ENCODE measurements at regions not wholly inside any gene's neighbourhood (a gene's known extent, or its start where the extent isn't known, plus 50 kb on each side); places are given as distances from the start of the nearest gene placed in this dataset.

DNA sequence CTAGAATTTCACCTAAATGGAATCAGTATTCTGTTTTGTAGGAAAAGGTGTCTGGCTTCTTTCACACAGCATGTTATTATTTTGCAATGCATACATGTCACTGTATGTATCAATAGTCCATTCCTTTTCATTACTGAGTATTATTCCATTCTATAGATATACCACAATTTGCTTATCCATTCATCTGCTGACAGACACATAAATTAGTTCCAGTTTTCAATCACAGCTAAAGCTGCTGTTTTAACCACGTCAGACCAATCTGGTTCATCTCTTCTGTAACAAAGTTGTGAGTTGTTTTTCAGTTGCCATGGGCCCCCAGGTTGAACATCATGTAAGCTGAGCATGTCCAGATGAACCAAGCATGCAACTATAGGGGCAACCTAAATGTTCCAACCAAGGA, 282.1 kb upstream of the MKLN1 start:
- H3K36me3 Mint-ChIP-seq (ENCODE audit: insufficient read depth, unreplicated experiment), result no peaks in the 10 kb centered on the region
- Histone ChIP-seq H3K27me3 (replicated peaks; ENCODE audit: control insufficient read depth, insufficient read depth, low read length) (no peaks in the 10 kb centered on the region), H3K9me3 (no peaks in the 10 kb centered on the region), H3K4me3 (ENCODE audit: low read depth, low read length) (no peak overlapping the region), H3K36me3 (ENCODE audit: control insufficient read depth, insufficient read depth, low read length) (no peaks in the 10 kb centered on the region), H3K4me1 (no peaks in the 10 kb centered on the region)
- H3K4me3 Mint-ChIP-seq (ENCODE audit: unreplicated experiment), result no peak overlapping the region
- no peaks in the 10 kb centered on the region for H3K27me3 Mint-ChIP-seq (ENCODE audit: insufficient read depth, unreplicated experiment)
- CTCF ChIA-PET, result interaction anchor here (0.7 kb wide), 1 partner anchor 14 kb away, joined by 9 read pairs; no protein-coding TSS in a partner anchor
- intact Hi-C loops (cut with micrococcal nuclease; ENCODE audit: unreplicated experiment), result no loop called here
- H3K9me3 Mint-ChIP-seq (ENCODE audit: unreplicated experiment), result no peaks in the 10 kb centered on the region
- TF ChIP-seq, protein P1, sequence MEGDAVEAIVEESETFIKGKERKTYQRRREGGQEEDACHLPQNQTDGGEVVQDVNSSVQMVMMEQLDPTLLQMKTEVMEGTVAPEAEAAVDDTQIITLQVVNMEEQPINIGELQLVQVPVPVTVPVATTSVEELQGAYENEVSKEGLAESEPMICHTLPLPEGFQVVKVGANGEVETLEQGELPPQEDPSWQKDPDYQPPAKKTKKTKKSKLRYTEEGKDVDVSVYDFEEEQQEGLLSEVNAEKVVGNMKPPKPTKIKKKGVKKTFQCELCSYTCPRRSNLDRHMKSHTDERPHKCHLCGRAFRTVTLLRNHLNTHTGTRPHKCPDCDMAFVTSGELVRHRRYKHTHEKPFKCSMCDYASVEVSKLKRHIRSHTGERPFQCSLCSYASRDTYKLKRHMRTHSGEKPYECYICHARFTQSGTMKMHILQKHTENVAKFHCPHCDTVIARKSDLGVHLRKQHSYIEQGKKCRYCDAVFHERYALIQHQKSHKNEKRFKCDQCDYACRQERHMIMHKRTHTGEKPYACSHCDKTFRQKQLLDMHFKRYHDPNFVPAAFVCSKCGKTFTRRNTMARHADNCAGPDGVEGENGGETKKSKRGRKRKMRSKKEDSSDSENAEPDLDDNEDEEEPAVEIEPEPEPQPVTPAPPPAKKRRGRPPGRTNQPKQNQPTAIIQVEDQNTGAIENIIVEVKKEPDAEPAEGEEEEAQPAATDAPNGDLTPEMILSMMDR (IDR thresholded peaks at IDR 0.05; ENCODE audit: insufficient read depth in 1 of 2, low read depth in 1 of 2, low read length in 1 of 2, severe bottlenecking in 1 of 2, unreplicated experiment in 1 of 2), result no peak
- no TSS peak for BruUV-seq (replicated peaks)
- POLR2A ChIA-PET, result no interaction called here
- peaks cover 1% of the 10 kb centered on the region for H3K4me1 Mint-ChIP-seq (ENCODE audit: low read depth, unreplicated experiment)
- no peak for DNase-seq
- H3K27ac Mint-ChIP-seq (ENCODE audit: unreplicated experiment), result no peak overlapping the region

DNA sequence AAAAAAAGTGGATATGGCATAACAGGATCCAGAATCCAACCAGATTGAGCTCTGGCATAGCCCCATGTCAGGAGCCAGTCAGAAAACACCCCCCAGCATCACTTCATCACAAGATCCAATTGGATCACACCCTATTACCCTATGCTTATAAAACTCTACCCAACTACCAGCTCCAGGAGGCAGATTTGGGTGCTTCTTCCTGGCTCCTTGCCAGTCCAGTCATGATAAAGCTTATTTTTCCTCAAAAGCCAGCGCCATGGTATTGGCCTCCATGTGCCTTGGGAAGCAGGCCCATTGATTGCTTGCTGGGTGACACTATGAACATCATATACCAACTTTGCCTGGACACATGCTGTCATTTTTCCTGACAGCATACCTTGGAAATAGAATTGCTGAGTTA, 281.4 kb upstream of the MKLN1 start:
- no peak overlapping the region for H3K4me3 ChIP-seq (ENCODE audit: low read depth, low read length)
- Mint-ChIP-seq H3K4me3 (ENCODE audit: unreplicated experiment) (no peak overlapping the region), H3K36me3 (ENCODE audit: insufficient read depth, unreplicated experiment) (no peaks in the 10 kb centered on the region), H3K9me3 (ENCODE audit: unreplicated experiment) (no peaks in the 10 kb centered on the region), H3K27me3 (ENCODE audit: insufficient read depth, unreplicated experiment) (no peaks in the 10 kb centered on the region), H3K4me1 (ENCODE audit: low read depth, unreplicated experiment) (no peaks in the 10 kb centered on the region), H3K27ac (ENCODE audit: unreplicated experiment) (no peak overlapping the region)
- intact Hi-C loops (cut with micrococcal nuclease; ENCODE audit: unreplicated experiment), result no loop called here
- no peaks in the 10 kb centered on the region for H3K36me3 ChIP-seq (ENCODE audit: control insufficient read depth, insufficient read depth, low read length)
- no peaks in the 10 kb centered on the region for H3K4me1 ChIP-seq
- no TSS peak for BruUV-seq (replicated peaks)
- TF ChIP-seq, protein P1 (IDR thresholded peaks at IDR 0.05; ENCODE audit: insufficient read depth in 1 of 2, low read depth in 1 of 2, low read length in 1 of 2, severe bottlenecking in 1 of 2, unreplicated experiment in 1 of 2), result no peak
- ChIA-PET CTCF (interaction anchor here (0.6 to 0.7 kb wide), 3 partner anchors 13 to 142 kb away, joined by 3 to 9 read pairs (median 3); no protein-coding TSS in a partner anchor), POLR2A (no interaction called here)
- no peaks in the 10 kb centered on the region for H3K27me3 ChIP-seq (replicated peaks; ENCODE audit: control insufficient read depth, insufficient read depth, low read length)
- H3K9me3 ChIP-seq, result no peaks in the 10 kb centered on the region
- DNase-seq, result no peak

DNA sequence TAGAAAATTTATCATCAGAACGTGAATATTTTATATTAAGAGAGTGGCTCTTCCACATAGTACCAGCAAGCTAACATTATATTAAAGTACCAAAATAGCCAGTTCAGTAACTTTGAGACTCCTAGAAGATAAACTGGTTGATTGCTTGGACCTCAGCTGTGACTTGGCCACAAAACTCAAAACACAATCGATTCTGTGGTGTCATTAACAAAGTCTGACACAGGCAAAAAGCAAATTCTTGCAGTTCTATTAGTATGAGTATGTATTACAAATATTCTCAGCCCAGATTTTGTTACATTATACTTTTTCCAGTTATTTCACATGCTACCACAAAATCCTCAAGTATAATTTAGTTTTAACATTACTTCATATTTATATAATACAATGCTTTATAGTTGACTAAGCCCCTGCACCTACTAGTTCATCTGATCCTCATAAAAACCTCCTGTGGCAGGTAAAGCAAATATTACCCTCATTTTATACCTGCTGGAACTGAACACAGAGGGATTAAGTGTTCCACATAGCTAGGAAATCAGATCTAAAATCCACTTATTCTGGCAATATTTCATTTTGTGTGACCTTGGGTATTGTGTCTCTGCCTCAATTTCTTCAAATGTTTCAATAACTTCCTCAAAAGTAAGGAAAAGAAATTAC, 279.9 kb upstream of the MKLN1 start:
- no peak overlapping the region for H3K27ac Mint-ChIP-seq (ENCODE audit: unreplicated experiment)
- no peaks in the 10 kb centered on the region for H3K9me3 Mint-ChIP-seq (ENCODE audit: unreplicated experiment)
- no peaks in the 10 kb centered on the region for H3K27me3 Mint-ChIP-seq (ENCODE audit: insufficient read depth, unreplicated experiment)
- H3K27me3 ChIP-seq (replicated peaks; ENCODE audit: control insufficient read depth, insufficient read depth, low read length), result no peaks in the 10 kb centered on the region
- H3K9me3 ChIP-seq, result no peaks in the 10 kb centered on the region
- intact Hi-C loops (cut with micrococcal nuclease; ENCODE audit: unreplicated experiment), result no loop called here
- TF ChIP-seq, protein P1 (IDR thresholded peaks at IDR 0.05; ENCODE audit: insufficient read depth in 1 of 2, low read depth in 1 of 2, low read length in 1 of 2, severe bottlenecking in 1 of 2, unreplicated experiment in 1 of 2), result no peak
- no peak overlapping the region for H3K4me3 Mint-ChIP-seq (ENCODE audit: unreplicated experiment)
- no peak overlapping the region for H3K4me3 ChIP-seq (ENCODE audit: low read depth, low read length)
- BruUV-seq (replicated peaks), result no TSS peak
- no peaks in the 10 kb centered on the region for H3K36me3 Mint-ChIP-seq (ENCODE audit: insufficient read depth, unreplicated experiment)
- no peaks in the 10 kb centered on the region for H3K4me1 Mint-ChIP-seq (ENCODE audit: low read depth, unreplicated experiment)
- DNase-seq, result no peak
- ChIA-PET POLR2A (no interaction called here), CTCF (no interaction called here)
- H3K36me3 ChIP-seq (ENCODE audit: control insufficient read depth, insufficient read depth, low read length), result no peaks in the 10 kb centered on the region
- H3K4me1 ChIP-seq, result no peaks in the 10 kb centered on the region
